ENCODE measurements at regions not wholly inside any gene's neighbourhood (a gene's known extent, or its start where the extent isn't known, plus 50 kb on each side); places are given as distances from the start of the nearest gene placed in this dataset.

- no peak overlapping the region for H3K9ac ChIP-seq (ENCODE audit: low read depth, low read length)
- no peak overlapping the region for H2AFZ ChIP-seq (ENCODE audit: low read depth, low read length)
- TF ChIP-seq EZH2 (IDR thresholded peaks at IDR 0.05; ENCODE audit: borderline replicate concordance, low read depth, low read length, severe bottlenecking) = no peak
- TF ChIP-seq, protein P1, sequence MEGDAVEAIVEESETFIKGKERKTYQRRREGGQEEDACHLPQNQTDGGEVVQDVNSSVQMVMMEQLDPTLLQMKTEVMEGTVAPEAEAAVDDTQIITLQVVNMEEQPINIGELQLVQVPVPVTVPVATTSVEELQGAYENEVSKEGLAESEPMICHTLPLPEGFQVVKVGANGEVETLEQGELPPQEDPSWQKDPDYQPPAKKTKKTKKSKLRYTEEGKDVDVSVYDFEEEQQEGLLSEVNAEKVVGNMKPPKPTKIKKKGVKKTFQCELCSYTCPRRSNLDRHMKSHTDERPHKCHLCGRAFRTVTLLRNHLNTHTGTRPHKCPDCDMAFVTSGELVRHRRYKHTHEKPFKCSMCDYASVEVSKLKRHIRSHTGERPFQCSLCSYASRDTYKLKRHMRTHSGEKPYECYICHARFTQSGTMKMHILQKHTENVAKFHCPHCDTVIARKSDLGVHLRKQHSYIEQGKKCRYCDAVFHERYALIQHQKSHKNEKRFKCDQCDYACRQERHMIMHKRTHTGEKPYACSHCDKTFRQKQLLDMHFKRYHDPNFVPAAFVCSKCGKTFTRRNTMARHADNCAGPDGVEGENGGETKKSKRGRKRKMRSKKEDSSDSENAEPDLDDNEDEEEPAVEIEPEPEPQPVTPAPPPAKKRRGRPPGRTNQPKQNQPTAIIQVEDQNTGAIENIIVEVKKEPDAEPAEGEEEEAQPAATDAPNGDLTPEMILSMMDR (IDR thresholded peaks at IDR 0.05; ENCODE audit: borderline replicate concordance, extremely low read depth, low read length, poor library complexity, severe bottlenecking) = no peak
- no peaks in the 10 kb centered on the region for H3K4me1 ChIP-seq (ENCODE audit: insufficient read depth, low read length)
- no peaks in the 10 kb centered on the region for H3K9me3 ChIP-seq (ENCODE audit: insufficient read depth, low read length, severe bottlenecking)
- DNase-seq (no peak), ATAC-seq (ENCODE audit: insufficient read depth, low read depth) (no peak)
- no peaks in the 10 kb centered on the region for H3K79me2 ChIP-seq (ENCODE audit: insufficient read depth, low read length)
- no peaks in the 10 kb centered on the region for H3K27me3 ChIP-seq (ENCODE audit: insufficient read depth, low read length, poor library complexity)
- no peak overlapping the region for H3K4me3 ChIP-seq (ENCODE audit: low read depth in 1 of 2, low read length in 2 of 2)
- H3K27ac ChIP-seq (ENCODE audit: low read length) = no peak overlapping the region
- no peak overlapping the region for H3K4me2 ChIP-seq (ENCODE audit: insufficient read depth, low read length)
- H4K20me1 ChIP-seq (ENCODE audit: insufficient read depth, low read length) = no peaks in the 10 kb centered on the region
- no peaks in the 10 kb centered on the region for H3K36me3 ChIP-seq (ENCODE audit: insufficient read depth, low read length)
Measured at GRCh38 chr14:85401384-85401783, 128.6 kb upstream of the FLRT2 start.

DNA sequence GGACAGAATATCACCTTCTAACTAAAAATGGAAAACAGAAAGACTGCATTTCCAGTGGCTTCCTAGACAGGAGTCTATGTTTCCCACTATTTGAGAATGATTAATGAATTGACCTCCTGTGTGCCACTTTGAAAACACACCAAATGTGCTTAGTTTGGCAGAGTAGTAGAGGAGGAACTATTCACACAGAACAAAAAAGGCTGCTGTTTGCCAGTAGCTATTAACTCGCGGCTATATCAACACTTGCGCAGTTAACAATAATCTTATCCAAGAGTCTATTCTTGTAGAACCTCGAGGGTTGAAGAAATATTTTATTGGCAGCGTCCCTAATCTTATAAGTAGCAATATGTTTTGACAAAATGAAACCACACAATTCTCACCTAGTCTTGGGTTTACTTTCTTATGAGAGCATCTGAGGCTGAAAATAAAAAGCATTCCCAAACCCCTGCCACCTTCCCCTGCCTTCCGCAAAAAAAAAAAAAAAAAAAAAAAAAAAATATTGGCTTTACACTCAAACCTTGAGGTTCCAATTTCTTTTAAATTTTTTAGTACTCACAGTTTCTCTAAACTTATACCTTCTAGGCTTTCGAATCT is 127.3 kb upstream of the FLRT2 start:
- no peak overlapping the region for H2AFZ ChIP-seq (ENCODE audit: low read depth, low read length)
- no peaks in the 10 kb centered on the region for H4K20me1 ChIP-seq (ENCODE audit: insufficient read depth, low read length)
- no peak for DNase-seq
- H3K79me2 ChIP-seq (ENCODE audit: insufficient read depth, low read length) = no peaks in the 10 kb centered on the region
- no peak for ATAC-seq (ENCODE audit: insufficient read depth, low read depth)
- no peaks in the 10 kb centered on the region for H3K4me1 ChIP-seq (ENCODE audit: insufficient read depth, low read length)
- no peak overlapping the region for H3K4me2 ChIP-seq (ENCODE audit: insufficient read depth, low read length)
- H3K9me3 ChIP-seq (ENCODE audit: insufficient read depth, low read length, severe bottlenecking) = no peaks in the 10 kb centered on the region
- H3K4me3 ChIP-seq (ENCODE audit: low read depth in 1 of 2, low read length in 2 of 2) = no peak overlapping the region
- H3K36me3 ChIP-seq (ENCODE audit: insufficient read depth, low read length) = no peaks in the 10 kb centered on the region
- H3K9ac ChIP-seq (ENCODE audit: low read depth, low read length) = no peak overlapping the region
- no peaks in the 10 kb centered on the region for H3K27me3 ChIP-seq (ENCODE audit: insufficient read depth, low read length, poor library complexity)
- TF ChIP-seq EZH2 (IDR thresholded peaks at IDR 0.05; ENCODE audit: borderline replicate concordance, low read depth, low read length, severe bottlenecking) = no peak
- TF ChIP-seq, protein P1 (IDR thresholded peaks at IDR 0.05; ENCODE audit: borderline replicate concordance, extremely low read depth, low read length, poor library complexity, severe bottlenecking) = no peak
- no peak overlapping the region for H3K27ac ChIP-seq (ENCODE audit: low read length)

- Histone ChIP-seq H3K4me2 (ENCODE audit: insufficient read depth, low read length) (no peak overlapping the region), H3K36me3 (ENCODE audit: insufficient read depth, low read length) (no peaks in the 10 kb centered on the region), H3K4me1 (ENCODE audit: insufficient read depth, low read length) (no peaks in the 10 kb centered on the region), H3K4me3 (ENCODE audit: low read depth in 1 of 2, low read length in 2 of 2) (no peak overlapping the region), H3K9ac (ENCODE audit: low read depth, low read length) (no peak overlapping the region), H3K27ac (ENCODE audit: low read length) (no peak overlapping the region), H4K20me1 (ENCODE audit: insufficient read depth, low read length) (no peaks in the 10 kb centered on the region), H2AFZ (ENCODE audit: low read depth, low read length) (no peak overlapping the region), H3K79me2 (ENCODE audit: insufficient read depth, low read length) (no peaks in the 10 kb centered on the region), H3K9me3 (ENCODE audit: insufficient read depth, low read length, severe bottlenecking) (no peaks in the 10 kb centered on the region), H3K27me3 (ENCODE audit: insufficient read depth, low read length, poor library complexity) (no peaks in the 10 kb centered on the region)
- no peak for DNase-seq
- no peak for ATAC-seq (ENCODE audit: insufficient read depth, low read depth)
- TF ChIP-seq, protein P1 (IDR thresholded peaks at IDR 0.05; ENCODE audit: borderline replicate concordance, extremely low read depth, low read length, poor library complexity, severe bottlenecking) = no peak
- TF ChIP-seq EZH2 (IDR thresholded peaks at IDR 0.05; ENCODE audit: borderline replicate concordance, low read depth, low read length, severe bottlenecking) = no peak
Measured at GRCh38 chr14:85409481-85410210, 120.3 kb upstream of the FLRT2 start.

All from DND-41 (cell line).